ENCODE measurements at regions not wholly inside any gene's neighbourhood (a gene's known extent, or its start where the extent isn't known, plus 50 kb on each side); places are given as distances from the start of the nearest gene placed in this dataset.

DNA sequence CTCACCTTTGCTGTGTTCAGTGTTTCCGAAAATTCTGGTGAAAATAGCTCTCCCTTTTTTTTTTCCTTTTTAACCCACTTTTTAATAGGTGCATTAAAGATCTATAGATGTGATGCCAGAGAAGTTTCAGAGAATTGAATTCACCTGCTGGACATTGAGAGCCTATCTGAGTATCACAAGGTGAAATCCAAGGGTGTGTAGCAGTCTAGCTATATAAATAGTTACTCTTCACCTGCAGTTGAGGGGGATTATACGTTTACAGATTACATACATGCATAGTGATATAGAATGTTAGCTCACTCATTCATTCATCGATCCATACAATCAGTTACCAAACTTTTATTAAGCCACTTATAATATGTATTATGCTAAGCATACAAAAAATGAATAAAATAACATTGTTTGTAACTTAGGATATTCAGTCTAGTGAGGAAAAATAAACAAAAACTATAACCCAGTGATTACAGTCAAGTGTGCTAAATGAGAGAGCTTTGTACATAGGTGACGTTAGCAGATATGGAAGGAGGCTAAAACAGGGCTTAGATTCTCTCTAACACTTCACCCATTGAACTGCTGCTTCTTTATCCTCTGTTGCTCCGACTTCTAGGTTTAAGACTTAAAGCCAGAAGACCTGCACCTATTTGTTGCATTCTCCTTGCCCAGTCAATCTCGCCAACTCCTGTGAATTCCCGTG, 769.0 kb downstream of the STIM2 start:
- H3K36me3 ChIP-seq, result no peaks in the 10 kb centered on the region
- no peaks in the 10 kb centered on the region for H3K4me1 ChIP-seq
- H3K9me3 ChIP-seq, result no peaks in the 10 kb centered on the region
- no peak for DNase-seq (ENCODE audit: low spot score in 2 of 2)
- intact Hi-C loops (cut with DNase I; ENCODE audit: low total_unique reads), result no loop called here
- TF ChIP-seq CTCF (IDR thresholded peaks at IDR 0.05), result no peak
- TF ChIP-seq POLR2AphosphoS5 (IDR thresholded peaks at IDR 0.05), result no peak
- TF ChIP-seq POLR2A (IDR thresholded peaks at IDR 0.05), result no peak
- no peak overlapping the region for H3K27ac ChIP-seq
- no peak overlapping the region for H3K4me3 ChIP-seq
- no peaks in the 10 kb centered on the region for H3K27me3 ChIP-seq

DNA sequence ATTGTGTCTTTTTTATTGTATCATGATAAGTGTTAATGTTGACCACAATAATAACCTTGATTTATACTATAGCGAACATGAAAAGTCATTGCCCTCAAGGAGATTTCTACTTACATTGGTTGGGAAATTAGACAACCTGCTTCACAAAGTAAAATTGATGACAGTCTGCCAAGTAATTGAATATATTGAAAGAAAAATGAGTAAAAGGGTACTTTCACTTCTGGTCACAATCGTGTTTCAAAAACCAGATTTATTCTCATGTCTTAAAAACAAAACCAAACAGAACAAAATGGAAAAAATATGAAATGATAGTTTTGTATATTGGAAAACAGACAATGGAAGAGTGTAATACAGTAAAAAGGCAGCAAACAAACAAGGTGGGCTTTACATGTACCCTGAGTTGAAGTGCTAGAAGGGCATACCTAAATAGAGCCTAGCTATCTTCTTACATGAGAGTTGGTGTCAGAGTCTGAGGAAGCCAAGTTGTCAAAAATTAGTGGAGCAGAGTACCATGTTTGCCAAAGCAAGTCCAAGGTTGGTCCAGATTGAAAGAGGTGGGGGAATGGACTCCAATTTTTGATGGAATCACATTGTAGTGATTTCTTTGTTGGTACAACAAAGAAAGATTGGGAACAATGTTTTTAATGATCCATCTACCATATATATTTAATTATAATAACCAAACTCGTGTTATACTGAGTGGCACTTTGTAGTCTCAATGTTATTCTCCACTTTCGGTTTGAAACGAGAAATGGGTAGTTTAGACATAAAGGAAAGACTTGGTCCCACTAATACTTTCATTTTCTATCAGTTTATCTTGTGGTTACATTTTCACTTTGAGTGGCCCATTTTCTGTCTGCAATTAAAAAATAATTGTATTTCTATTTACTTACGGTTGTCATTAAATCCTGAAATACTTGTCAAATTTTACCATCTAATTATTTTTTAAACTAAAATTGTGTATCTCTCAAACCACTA, 775.6 kb downstream of the STIM2 start:
- Histone ChIP-seq H3K27me3 (no peaks in the 10 kb centered on the region), H3K27ac (no peak overlapping the region), H3K9me3 (no peaks in the 10 kb centered on the region), H3K4me3 (no peak overlapping the region), H3K4me1 (no peaks in the 10 kb centered on the region), H3K36me3 (no peaks in the 10 kb centered on the region)
- TF ChIP-seq CTCF (IDR thresholded peaks at IDR 0.05), result no peak
- TF ChIP-seq POLR2AphosphoS5 (IDR thresholded peaks at IDR 0.05), result no peak
- DNase-seq (ENCODE audit: low spot score in 2 of 2), result no peak
- intact Hi-C loops (cut with DNase I; ENCODE audit: low total_unique reads), result no loop called here

GRCh38 chr4:27638163-27638915, 777.7 kb downstream of the STIM2 start:
- intact Hi-C loops (cut with DNase I; ENCODE audit: low total_unique reads), result no loop called here
- no peak overlapping the region for H3K4me3 ChIP-seq
- H3K4me1 ChIP-seq, result no peaks in the 10 kb centered on the region
- H3K36me3 ChIP-seq, result no peaks in the 10 kb centered on the region
- no peak for TF ChIP-seq POLR2A (IDR thresholded peaks at IDR 0.05)
- no peak for TF ChIP-seq POLR2AphosphoS5 (IDR thresholded peaks at IDR 0.05)
- no peak for TF ChIP-seq CTCF (IDR thresholded peaks at IDR 0.05)
- no peak overlapping the region for H3K27ac ChIP-seq
- H3K9me3 ChIP-seq, result no peaks in the 10 kb centered on the region
- H3K27me3 ChIP-seq, result no peaks in the 10 kb centered on the region
- DNase-seq (ENCODE audit: low spot score in 2 of 2), result no peak

DNA sequence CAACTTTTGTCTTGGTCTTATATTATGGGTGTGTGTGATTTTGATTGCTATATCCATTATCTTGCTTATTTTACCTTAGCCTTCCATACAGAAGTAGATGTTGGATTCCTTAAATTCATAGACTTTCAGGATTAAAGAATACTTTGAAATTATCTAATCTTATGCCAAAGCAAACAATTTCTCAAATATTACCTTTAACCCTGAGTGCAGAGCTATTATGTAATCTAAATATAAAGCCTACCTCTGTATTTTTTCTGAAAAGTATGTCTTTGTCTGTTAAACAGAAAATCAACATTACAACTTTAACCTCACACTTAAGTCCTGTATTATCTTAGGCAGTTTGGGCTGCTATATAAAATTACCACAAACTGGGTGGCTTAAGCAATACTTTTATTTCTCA, 782.5 kb downstream of the STIM2 start:
- TF ChIP-seq POLR2AphosphoS5 (IDR thresholded peaks at IDR 0.05) (no peak), CTCF (IDR thresholded peaks at IDR 0.05) (no peak), POLR2A (IDR thresholded peaks at IDR 0.05) (no peak)
- no peak overlapping the region for H3K4me3 ChIP-seq
- intact Hi-C loops (cut with DNase I; ENCODE audit: low total_unique reads), result no loop called here
- H3K27ac ChIP-seq, result no peak overlapping the region
- H3K27me3 ChIP-seq, result no peaks in the 10 kb centered on the region
- DNase-seq (ENCODE audit: low spot score in 2 of 2), result no peak
- no peaks in the 10 kb centered on the region for H3K9me3 ChIP-seq
- H3K4me1 ChIP-seq, result no peaks in the 10 kb centered on the region
- H3K36me3 ChIP-seq, result no peaks in the 10 kb centered on the region
